HG02943 (cell line): ENCODE measurements at regions not wholly inside any gene's neighbourhood (a gene's known extent, or its start where the extent isn't known, plus 50 kb on each side); places are given as distances from the start of the nearest gene placed in this dataset.
"Not testable (repeated sequence)": the region's sequence is repeated elsewhere in the genome, so short reads cannot be mapped to it uniquely, and the experiment has no call there.

Experiments used
- ATAC-seq: cut with Tn5 transposase; IDR thresholded peaks from one replicate; pipeline ENCODE4 v1.9.1; 2021; ENCODE audit warnings: mild to moderate bottlenecking, low read depth, moderate library complexity; ENCODE audit not compliant: unreplicated experiment

DNA sequence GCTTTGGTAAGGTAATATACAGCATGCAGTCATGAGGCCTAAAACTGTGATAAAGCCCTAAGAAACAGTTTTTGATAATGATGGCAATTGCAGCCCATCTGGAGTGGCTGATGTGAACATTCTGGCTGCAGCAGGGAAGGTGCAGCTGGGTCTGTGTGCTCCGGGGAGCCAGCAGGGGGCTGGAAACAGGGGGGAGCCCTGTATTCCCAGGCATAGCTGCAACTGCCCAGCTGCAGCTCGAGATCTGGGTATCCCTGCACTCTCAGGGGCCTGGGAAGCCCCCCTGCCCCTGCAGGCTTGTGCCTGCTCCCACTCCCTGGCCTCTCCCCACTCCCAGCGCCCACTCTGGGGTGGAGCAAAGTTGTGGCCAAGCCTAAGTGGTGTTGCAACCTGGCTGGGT lies 95.6 kb downstream of the RRAGB start:
- no peak for ATAC-seq

DNA sequence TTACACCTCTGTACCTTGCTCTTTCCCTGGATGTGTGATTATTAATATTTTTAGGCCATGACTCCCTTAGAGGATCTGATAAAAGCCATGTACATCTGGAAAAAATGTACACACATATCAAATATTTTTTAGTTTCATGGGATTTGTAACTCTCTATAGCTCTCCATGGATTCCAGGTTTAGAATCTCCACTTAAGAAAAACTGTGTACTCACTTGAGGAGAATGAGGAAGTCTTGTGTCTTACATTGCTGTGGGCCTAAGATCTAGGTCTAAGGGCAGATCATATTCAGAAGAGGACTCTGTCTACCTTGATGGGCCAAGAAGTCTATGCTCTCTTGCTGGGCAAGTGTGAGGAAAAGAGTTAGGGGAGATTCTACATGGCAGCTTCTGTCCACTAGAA lies 98.0 kb downstream of the RRAGB start:
- no peak for ATAC-seq

DNA sequence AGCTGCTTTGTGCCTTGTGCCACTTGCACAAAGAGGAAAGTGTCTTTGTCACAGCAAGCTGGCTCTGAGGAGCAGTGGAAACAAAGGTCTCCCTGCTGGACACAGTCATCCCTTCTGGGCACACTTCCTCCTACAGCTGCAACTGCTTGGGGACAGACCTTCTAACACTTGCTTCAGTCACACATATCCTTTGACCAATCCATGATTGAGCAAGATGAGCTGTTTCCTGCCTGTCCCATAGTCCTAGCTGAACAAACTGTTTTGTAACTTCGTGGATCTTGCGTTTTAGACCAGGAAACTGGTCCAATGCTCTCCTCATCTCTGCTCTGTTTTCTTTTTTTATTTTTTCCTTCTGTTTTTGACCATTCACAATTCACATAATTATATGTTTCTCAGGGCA lies 98.5 kb downstream of the RRAGB start:
- no peak for ATAC-seq

DNA sequence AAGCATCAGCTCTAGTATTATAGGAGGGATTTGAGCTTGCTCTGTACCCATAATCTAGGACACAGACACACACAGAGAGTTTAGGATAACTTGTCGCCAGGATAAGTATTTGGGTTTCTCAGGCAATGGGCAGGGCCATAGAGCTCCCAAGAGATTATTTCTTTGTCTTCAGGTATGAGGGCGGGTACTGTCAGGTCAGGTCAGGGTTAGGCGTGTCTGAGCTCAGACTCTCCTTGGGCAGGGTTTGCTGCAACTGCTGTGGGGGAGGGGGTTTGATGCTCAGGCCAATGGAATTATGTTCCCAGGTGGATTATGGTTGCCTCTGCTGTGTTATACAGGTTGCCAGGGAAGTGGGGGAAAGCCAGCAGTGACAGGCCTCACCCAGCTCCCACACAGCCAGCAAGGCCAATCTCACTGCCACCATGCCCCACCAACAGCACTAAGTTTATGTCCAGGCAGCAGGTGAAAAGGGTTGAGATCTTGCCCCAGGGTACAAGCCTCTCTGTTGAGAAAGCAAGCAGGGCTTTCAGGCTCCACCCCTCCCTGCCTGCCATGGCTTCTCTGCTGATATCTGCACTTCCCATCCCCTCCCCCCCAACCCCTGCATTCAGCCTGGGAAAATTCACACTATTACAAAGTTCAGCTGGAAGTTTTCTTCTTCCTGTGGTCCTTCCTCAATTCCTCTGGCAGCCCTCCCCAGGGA lies 101.3 kb downstream of the RRAGB start:
- ATAC-seq, result no peak

DNA sequence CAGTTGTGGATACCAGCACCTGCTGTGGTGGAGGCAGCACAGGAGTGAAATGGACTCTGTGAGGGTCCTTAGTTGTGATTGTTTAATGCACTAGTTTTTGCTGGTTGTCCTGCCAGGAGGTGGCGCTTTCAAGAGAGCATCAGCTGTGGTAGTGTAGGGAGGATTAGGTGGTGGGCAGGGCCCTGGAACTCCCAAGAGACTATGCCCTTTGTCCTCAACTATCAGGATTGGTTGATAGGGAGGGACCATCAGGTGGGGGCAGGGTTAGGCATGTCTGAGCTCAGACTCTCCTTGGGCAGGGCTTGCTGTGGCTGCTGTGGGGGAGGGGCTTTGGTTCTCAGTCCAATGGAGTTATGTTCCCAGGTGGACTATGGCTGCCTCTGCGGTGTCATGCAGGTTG lies 121.9 kb downstream of the RRAGB start:
- no peak for ATAC-seq

DNA sequence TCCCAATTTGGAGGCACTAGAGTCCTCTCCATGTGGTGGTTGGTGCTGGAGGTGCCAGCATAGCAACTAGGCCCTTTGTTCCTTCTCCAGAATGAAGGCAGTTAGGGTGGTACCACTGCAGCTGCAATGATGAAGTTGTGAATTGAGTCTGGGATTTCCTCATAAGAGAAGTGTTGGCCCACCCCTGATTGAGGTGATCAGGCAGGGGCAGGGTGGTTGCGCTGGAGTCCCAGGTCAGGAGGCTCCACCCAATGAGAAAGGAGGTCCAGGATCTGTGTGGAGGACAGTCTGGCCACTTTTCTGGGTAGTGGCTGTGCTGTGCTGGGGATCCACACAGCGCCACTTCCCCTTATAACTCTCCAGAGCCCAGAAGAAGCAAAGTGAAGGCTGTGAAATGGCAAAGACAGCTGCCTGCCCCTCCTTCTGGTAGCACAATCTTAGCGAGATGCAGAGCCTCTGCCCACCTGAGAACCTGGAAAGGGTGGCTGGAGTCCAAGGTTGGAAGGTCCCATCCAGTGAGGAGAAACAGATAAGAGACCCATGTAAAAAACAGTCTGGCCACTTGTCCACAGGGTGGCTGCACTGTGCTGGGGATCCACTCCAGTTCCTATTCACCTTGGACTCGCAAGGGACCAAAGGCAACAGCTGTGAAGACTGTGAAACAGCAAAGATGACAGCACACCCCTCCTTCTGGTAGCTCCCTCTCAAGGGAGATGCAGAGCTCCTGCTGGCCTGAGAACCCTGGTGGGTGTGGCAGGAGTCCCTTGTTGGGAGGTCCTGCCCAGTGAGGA lies 124.6 kb downstream of the RRAGB start:
- no peak for ATAC-seq

DNA sequence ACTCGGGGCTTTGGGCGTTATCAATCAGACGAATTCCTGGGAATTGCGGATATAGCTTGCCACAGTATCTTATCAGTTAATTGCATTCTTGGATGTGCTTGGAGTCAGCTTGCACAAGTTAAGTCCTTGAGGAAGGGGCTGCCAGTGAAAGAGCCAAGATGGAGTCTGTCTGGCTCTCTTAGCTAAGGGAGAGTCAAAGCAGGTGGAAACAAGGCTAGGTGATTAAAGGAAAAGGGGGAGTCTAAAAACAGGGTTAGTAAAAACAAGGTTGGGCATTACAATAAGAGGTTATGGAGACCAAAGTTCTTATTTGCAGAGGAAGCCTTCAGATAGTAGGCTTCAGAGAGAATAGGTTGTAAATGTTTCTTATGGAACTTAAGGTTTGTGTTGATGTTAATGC lies 149.2 kb downstream of the RRAGB start:
- ATAC-seq, result not testable (repeated sequence)

DNA sequence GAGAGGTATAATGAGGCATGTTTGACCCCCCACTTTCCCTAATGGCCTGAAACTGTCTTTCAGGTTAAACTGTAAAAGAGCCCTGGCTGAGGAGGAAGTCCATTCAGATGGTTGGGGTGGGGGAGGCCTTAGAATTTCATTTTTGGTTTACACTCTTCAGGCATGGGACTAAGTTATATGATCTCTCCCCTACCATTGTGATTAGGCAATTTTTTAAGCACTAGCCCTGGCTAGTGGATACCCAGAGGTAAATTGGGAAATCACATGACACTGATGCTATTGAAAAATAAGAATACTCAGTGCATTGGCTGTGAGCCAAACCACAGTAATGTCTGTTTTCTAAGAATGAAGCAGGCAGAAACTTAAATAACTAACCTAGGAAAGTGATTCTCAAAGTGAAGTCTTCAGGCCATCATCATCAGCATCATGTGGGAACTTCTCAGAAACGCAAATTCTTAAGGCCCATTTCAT lies 149.7 kb downstream of the RRAGB start:
- peak; percentile 74 for ATAC-seq

DNA sequence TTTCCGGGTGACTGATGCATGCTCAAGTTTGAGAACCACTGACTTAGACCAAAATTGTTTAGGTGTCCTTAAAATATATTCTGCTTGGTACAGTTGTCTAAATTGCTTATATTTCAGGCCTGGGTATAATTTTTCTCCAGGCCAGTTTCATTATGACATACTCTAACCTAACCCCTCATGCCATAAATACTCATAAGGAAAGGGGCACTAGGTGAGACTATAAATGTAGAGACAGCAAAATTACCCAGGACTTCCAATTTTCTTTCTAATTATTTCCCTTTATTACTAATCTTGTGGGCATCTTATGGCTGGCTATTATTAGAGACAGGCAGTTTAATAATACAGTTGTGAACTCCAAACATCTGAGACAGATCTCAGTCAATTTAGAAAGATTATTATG lies 150.2 kb downstream of the RRAGB start:
- peak; percentile 52 for ATAC-seq

DNA sequence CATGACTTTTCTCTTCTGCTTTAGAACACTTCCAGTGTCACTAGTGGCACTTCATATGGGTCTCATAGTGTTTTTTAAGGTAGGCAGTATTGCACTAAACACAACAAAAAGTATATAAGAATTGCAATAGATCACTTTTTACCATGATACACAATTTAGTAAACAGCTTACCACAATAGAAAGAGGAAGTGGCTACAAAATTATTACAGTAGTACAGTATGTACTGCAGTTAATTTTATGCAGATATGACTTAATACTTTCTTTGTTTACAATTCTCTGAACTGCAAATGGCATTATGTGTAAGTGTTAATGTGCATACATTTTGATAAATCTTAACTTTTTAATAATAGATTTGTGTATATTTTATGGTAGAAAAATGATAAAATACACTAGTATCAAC lies 157.3 kb downstream of the RRAGB start:
- ATAC-seq, result no peak

DNA sequence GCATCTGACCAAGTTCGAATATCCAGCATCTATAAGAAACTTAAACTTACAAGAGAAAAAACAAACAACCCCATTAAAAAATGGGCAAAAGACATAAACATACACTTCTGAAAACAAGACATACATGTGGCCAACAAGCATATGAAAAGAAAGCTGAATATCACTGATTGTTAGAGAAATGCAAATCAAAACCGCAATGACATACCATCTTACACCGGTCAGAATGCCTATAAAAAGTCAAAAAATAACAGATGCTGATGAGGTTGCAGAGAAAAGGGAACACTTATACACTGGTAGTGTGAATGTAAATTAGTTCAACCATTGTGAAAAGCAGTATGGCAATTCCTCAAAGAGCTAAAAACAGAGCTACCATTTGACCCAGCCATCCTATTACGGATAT lies 166.0 kb downstream of the RRAGB start:
- not testable (repeated sequence) for ATAC-seq

DNA sequence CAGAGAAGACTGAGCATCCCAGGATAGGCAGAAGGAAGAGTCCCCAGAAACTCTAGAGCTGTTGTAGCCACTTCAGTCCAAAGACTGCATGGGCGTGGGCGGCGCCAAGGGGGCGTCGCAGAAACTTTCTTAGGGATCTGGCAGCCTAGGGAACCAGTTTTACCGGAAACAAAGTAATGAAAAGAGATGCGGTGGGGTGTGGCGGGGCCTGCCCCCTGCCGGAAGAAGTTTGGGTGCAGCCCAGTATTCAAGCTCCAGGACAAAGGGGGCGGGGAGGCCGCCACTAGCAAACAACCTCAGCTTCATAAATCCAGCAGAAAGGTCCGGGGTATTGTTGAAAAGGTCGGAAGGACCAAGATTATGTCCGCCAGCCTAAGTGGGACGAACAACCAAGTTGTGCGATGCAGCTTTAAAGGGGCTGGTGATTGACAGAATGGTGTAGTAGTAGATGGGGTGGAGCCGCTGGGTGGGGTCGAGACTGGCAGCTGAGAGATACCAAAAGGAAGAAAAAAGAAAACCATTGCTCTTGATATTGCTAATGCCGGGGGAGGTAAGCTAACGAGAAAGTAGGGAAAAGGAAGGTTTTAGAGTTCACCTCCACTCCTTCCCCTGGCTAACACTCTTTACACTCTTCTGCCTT lies 190.5 kb downstream of the RRAGB start:
- ATAC-seq, result peak; percentile 67

DNA sequence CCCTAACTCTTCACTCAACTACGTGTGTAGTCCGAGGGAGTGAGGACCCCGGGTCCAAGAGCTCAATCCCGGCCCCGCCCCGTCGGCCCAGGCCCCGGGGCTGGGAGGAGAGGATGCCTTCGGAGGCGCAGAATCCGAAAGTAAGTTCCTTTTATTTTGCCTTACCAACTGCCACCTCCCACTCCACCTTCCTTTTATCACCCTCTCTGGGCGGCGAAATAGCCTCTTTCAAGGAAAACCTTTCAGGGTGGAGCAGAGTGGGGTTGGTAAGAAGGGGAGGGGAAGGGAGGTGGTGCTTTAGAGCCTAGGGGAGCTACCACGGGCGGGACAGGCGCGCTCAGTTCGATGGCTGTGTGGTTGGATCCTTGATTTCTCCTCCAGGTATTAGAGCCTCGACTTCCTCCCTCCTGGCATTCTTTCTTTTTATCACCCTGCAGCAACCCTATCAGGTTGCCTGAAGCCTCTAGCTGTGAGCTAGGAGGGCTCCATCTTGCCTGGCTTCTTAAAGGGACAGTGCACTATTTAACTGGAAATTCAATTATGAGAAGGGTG lies 191.2 kb downstream of the RRAGB start:
- ATAC-seq, result peak; percentile 50

DNA sequence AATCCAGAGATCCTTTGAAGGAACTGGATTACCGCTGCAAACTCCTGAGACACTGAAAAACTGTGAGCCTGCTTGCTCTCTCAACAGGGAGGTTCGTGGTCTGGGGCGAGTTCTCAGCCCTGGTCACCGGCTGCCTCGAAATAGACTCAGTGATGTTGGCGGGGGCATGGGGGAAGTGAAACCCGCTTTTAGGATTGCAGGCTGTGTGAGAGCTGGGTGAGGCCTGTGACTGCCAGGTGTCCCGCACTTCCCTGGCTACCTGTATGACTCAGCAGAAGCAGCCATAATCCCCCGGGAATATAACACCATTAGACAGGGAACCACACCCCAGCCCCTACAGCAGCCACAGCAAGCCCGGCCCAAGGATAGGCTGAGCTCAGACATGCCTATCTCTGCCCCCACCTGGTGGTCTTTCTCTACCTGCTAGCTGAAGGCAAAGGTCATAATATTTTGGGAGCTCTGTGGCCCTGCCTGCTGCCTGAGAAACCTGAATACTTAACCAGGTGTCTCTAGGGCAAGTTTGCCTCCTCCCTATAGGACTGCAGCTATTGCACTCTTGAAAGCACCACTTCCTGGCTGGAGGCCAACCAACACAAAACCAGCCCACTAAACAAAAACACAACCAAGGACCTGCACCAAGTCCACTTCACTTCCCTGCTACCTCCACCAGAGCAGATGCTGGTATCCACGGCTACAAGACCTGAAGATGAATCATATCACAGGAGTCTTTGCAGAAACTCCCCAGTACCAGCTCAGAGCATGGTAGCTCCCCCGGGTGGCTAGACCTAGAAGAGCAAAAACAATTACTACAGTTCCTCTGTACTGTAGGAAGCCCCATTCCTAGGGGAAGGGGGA lies 202.0 kb downstream of the RRAGB start:
- ATAC-seq, result peak; percentile 94

DNA sequence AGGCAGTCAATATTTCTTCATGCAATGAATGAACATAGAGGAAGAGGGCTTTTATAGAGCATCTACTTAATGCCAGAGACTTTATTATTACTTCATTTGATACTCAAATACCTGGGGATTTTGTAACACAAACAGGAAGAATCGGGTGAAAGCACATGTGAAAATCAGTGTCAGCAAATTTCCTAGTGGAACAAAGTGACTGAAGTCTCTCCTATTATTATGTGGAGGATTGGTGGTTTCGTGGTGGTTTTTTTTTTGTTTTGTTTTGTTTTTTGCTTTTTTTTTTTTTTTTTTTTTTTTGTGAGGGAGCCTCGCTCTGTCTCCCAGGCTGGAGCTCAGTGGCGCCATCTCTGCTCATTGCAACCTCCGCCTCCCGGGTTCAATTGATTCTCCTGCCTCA lies 207.0 kb downstream of the RRAGB start:
- no peak for ATAC-seq

DNA sequence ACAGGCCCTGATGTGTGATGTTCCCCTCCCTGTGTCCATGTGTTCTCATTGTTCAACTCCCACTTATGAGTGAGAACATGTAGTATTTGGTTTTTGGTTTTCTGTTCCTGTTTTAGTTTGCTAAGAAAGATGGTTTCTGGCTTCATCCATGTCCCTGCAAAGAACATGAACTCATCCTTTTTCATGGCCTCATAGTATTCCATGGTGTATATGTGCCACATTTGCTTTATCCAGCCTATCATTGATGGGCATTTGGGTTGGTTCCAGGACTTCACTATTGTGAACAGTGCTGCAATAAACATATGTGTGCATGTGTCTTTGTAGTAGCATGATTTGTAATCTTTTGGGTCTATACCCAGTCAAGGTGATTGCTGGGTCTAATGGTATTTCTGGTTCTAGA lies 211.0 kb downstream of the RRAGB start:
- not testable (repeated sequence) for ATAC-seq
